Stimulated activated memory B cell treated with anti-CD40 and anti-IgM and Interleukin-4, amounts not matched to agents 10 μg/mL and 1 μg/mL and 100 μg/mL, for 72 hours (primary cell): ENCODE measurements at regions not wholly inside any gene's neighbourhood (a gene's known extent, or its start where the extent isn't known, plus 50 kb on each side); places are given as distances from the start of the nearest gene placed in this dataset.
"Not testable (repeated sequence)": the region's sequence is repeated elsewhere in the genome, so short reads cannot be mapped to it uniquely, and the experiment has no call there.

ENCODE experiments used
- ATAC-seq: fragments of 150-1000 bp; cut with Tn5 transposase; 2 replicates; pipeline ENCODE4 v1.10.0; 2021
- H3K27ac Mint-ChIP-seq: one replicate; pipeline ENCODE4 v1.8.0; 2022; ENCODE audit warnings: mild to moderate bottlenecking, mixed read lengths
- H3K27me3 Mint-ChIP-seq: one replicate; pipeline ENCODE4 v1.8.0; 2022; ENCODE audit warnings: mixed read lengths
- H3K36me3 Mint-ChIP-seq: one replicate; pipeline ENCODE4 v1.8.0; 2022; ENCODE audit warnings: mixed read lengths
- H3K4me1 Mint-ChIP-seq: one replicate; pipeline ENCODE4 v1.8.0; 2022; ENCODE audit warnings: mixed read lengths
- H3K4me3 Mint-ChIP-seq: one replicate; pipeline ENCODE4 v1.8.0; 2022; ENCODE audit warnings: mild to moderate bottlenecking, moderate library complexity, mixed read lengths
- H3K9me3 Mint-ChIP-seq: one replicate; pipeline ENCODE4 v1.8.0; 2022; ENCODE audit warnings: mixed read lengths

DNA sequence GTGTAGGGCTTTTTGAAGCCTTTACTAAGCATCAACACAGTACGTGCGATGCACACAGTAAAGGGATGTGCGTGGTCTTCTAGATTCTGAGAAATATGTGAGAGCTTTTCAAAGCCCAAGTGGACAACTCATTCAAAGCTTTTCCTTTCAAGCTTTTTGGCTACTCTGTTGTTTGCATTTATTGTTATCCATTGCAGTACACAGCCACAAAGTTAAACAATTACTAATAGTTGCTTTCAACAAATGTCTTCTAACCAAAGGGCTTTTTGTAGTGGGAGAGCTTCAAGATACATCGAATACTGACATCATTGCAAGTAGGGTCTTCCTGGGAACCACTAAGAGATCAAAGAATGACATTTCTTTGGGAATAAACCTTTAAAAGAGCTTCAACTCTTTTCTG lies 97.9 kb upstream of the ETV3 start:
- Mint-ChIP-seq H3K9me3 (no peaks in the 10 kb centered on the region), H3K4me3 (no peak overlapping the region), H3K27ac (no peak overlapping the region), H3K27me3 (no peaks in the 10 kb centered on the region), H3K36me3 (no peaks in the 10 kb centered on the region), H3K4me1 (no peaks in the 10 kb centered on the region)
- no peak for ATAC-seq

DNA sequence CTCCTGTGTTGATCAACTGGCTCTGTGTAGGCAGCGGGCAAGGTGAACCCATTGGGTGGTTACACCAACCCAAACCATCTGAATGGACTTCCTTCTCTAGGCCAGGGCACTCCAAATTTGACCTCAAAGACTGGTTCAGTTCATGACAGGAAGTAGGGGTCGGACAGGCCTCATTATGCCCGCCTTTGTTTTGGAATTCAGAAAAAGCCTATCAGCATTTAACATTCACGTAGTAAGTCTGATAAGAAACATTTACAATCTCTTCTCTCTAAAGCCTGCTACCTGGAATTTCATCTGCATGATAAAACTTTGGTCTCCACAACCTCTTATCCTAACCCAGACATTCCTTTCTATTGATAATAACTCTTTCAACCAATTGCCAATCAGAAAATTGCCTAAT lies 97.1 kb upstream of the ETV3 start:
- Mint-ChIP-seq H3K27me3 (no peaks in the 10 kb centered on the region), H3K36me3 (no peaks in the 10 kb centered on the region), H3K4me1 (no peaks in the 10 kb centered on the region), H3K4me3 (no peak overlapping the region), H3K9me3 (no peaks in the 10 kb centered on the region), H3K27ac (no peak overlapping the region)
- ATAC-seq = no peak

DNA sequence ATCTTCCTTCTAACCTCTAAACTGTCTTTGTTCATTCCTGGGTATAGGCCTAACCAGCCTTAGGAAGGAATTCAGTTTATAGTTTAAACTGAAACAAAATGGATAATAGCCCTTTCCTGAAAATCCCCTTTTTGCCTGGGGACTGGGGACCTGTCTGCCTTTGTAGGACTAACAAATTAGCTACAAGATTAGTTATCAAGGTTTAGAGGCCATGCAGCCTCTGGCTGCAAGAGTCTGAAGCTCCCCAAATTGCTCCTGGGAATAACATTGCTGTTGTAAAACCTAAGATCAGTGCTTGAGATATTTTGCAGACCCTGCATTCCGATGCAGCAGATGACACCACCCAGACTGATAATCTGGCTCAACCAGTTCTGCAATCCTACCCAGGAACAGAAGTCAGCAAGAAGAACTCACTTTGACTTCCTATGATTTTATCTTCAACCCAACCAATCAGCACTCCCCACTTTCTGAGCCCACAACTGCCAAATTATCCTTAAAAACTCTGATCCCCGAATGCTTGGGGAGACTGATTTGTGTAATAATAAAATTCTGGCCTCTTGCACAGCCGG lies 96.6 kb upstream of the ETV3 start:
- H3K4me3 Mint-ChIP-seq = no peak overlapping the region
- no peaks in the 10 kb centered on the region for H3K36me3 Mint-ChIP-seq
- peaks cover 1% of the 10 kb centered on the region for H3K27me3 Mint-ChIP-seq
- no peak overlapping the region for H3K27ac Mint-ChIP-seq
- no peaks in the 10 kb centered on the region for H3K4me1 Mint-ChIP-seq
- H3K9me3 Mint-ChIP-seq = no peaks in the 10 kb centered on the region
- ATAC-seq = no peak

- no peak overlapping the region for H3K4me3 Mint-ChIP-seq
- no peaks in the 10 kb centered on the region for H3K9me3 Mint-ChIP-seq
- no peaks in the 10 kb centered on the region for H3K4me1 Mint-ChIP-seq
- H3K27ac Mint-ChIP-seq = no peak overlapping the region
- H3K27me3 Mint-ChIP-seq = peaks cover 13% of the 10 kb centered on the region
- ATAC-seq = peak; percentile 65
- no peaks in the 10 kb centered on the region for H3K36me3 Mint-ChIP-seq
These were observed 94.9 kb upstream of the ETV3 start for GRCh38 chr1:157233131-157233530.

DNA sequence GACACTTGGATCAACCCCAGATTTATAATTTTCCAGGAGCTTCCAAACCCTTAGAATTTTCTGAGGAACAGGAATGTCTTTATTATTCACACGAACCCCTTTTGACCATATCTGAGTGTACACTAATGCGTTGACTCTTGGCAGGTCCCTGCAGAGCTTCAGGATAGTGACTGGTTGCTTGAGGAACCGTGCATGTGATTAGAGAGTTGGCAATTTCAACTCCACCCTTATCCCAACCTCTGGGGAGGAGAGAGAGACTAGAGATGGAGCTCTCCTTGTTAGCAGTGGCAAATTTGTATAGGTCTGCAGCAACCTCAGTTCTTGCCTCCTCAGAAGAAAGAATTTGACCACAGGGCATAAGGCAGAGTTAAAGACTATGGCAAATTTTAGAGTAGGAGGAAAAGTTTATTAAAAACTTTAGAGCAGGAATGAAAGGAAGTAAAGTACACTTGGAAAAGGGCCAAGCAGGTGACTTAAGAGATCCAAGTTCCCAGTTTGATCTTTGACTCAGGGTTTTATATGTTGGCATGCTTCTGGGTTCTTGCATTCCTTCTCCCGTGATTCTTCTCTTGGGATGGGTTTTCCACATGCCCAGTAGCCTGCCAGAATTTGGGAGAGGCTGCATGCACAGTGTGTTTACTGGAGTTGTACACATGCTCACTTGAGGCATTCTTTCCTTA lies 93.8 kb upstream of the ETV3 start:
- Mint-ChIP-seq H3K4me1 (no peaks in the 10 kb centered on the region), H3K9me3 (no peaks in the 10 kb centered on the region), H3K4me3 (no peak overlapping the region), H3K27me3 (peaks cover 13% of the 10 kb centered on the region), H3K36me3 (no peaks in the 10 kb centered on the region), H3K27ac (no peak overlapping the region)
- no peak for ATAC-seq

DNA sequence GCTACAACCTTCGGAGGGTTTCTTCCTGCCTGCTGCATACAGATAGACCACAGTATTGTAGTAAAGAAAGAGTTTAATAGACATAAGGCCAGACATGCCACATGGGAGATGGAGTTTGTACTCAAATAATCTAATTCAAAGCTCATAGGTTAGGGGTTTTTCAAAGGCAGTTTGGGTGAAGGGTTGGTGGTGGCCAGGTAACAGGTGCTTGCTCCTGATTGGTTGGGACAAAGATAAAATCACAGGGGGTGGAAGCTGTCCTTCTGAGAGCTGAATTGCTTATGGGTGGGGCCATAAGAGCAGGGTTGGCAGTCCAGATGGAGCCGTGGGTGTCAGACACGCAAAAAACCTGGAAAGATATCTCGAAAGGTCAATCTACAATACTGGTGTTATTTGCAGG lies 92.3 kb upstream of the ETV3 start:
- Mint-ChIP-seq H3K9me3 (no peaks in the 10 kb centered on the region), H3K27ac (no peak overlapping the region), H3K4me1 (no peaks in the 10 kb centered on the region), H3K27me3 (peaks cover 18% of the 10 kb centered on the region), H3K4me3 (no peak overlapping the region), H3K36me3 (no peaks in the 10 kb centered on the region)
- ATAC-seq = no peak

GRCh38 chr1:157227700-157228099 lies 89.5 kb upstream of the ETV3 start:
- H3K4me1 Mint-ChIP-seq = no peaks in the 10 kb centered on the region
- H3K27ac Mint-ChIP-seq = no peak overlapping the region
- peaks cover 18% of the 10 kb centered on the region for H3K27me3 Mint-ChIP-seq
- H3K4me3 Mint-ChIP-seq = no peak overlapping the region
- ATAC-seq = no peak
- H3K9me3 Mint-ChIP-seq = no peaks in the 10 kb centered on the region
- no peaks in the 10 kb centered on the region for H3K36me3 Mint-ChIP-seq

- no peaks in the 10 kb centered on the region for H3K9me3 Mint-ChIP-seq
- no peaks in the 10 kb centered on the region for H3K4me1 Mint-ChIP-seq
- no peak overlapping the region for H3K4me3 Mint-ChIP-seq
- no peak overlapping the region for H3K27ac Mint-ChIP-seq
- no peak for ATAC-seq
- H3K27me3 Mint-ChIP-seq = peaks cover 18% of the 10 kb centered on the region
- H3K36me3 Mint-ChIP-seq = no peaks in the 10 kb centered on the region
These were observed 88.5 kb upstream of the ETV3 start for GRCh38 chr1:157226739-157227138.

- H3K4me3 Mint-ChIP-seq = no peak overlapping the region
- no peaks in the 10 kb centered on the region for H3K36me3 Mint-ChIP-seq
- peaks cover 58% of the 10 kb centered on the region for H3K27me3 Mint-ChIP-seq
- no peak for ATAC-seq
- H3K9me3 Mint-ChIP-seq = peaks cover 7% of the 10 kb centered on the region
- H3K4me1 Mint-ChIP-seq = no peaks in the 10 kb centered on the region
- H3K27ac Mint-ChIP-seq = no peak overlapping the region
These were observed 81.4 kb upstream of the ETV3 start for GRCh38 chr1:157219600-157219999.

DNA sequence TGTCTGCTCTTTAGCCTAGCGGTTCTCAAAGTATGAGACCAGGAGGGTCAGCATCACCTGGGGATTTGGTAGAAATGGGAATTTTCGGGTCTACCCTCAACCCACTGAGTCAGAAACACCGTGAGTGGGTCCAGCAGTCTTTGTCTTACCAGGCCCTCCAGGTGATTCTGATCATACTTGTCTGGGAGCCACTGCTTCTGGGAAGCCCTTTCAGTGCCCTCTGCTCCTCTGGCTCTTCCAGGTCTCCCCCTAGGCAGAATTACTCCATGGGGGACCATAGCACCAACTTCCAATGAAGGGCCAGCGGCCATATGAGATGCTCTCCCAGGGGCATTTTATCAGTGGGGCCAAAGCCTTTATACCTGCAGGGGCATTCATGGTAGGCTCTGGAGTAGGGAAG lies 81.0 kb upstream of the ETV3 start:
- Mint-ChIP-seq H3K4me1 (no peaks in the 10 kb centered on the region), H3K36me3 (no peaks in the 10 kb centered on the region), H3K27me3 (peaks cover 61% of the 10 kb centered on the region), H3K9me3 (peaks cover 10% of the 10 kb centered on the region), H3K4me3 (no peak overlapping the region), H3K27ac (no peak overlapping the region)
- no peak for ATAC-seq

DNA sequence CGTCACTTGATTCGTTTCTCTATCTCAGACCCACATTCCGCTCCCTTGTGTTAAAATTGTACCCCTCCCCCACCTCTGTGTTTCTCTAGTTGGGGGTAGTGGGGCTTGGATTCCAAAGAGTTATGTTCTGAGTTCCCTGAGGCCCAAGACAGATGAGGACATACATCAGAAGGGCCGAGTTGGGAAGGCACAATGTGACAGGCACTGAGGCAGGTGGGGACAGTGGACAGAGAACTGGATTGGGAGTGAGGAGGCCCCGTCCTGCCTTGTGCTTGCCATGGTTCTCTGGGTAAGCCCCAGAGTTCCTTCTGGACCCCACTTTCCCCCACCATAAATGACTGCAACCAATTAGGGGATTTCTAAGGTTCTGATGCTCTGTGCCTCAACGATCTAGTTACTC lies 80.5 kb upstream of the ETV3 start:
- Mint-ChIP-seq H3K27me3 (peaks cover 66% of the 10 kb centered on the region), H3K4me1 (no peaks in the 10 kb centered on the region), H3K9me3 (peaks cover 14% of the 10 kb centered on the region), H3K4me3 (no peak overlapping the region), H3K27ac (no peak overlapping the region), H3K36me3 (peaks cover 3% of the 10 kb centered on the region)
- no peak for ATAC-seq

DNA sequence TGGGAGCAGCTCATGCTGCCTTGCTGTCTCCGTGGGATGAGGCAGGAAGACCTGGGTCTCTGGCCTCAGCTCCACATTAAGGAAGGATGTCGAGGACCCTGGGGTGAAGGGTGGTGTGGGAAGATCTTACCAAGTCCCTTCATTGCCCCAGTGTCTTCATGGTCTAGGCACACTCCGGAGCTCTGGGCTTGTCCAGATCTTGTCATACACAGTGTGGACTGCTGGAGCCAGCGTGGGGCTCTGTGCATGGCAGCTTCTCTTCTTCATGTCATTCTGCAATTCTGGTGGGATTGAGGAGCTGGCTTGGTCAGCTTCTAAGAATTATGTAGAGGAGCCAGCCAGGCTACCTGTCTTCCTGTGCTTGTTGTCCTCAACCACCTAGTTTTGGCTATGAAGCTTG lies 79.3 kb upstream of the ETV3 start:
- peaks cover 78% of the 10 kb centered on the region for H3K27me3 Mint-ChIP-seq
- ATAC-seq = no peak

DNA sequence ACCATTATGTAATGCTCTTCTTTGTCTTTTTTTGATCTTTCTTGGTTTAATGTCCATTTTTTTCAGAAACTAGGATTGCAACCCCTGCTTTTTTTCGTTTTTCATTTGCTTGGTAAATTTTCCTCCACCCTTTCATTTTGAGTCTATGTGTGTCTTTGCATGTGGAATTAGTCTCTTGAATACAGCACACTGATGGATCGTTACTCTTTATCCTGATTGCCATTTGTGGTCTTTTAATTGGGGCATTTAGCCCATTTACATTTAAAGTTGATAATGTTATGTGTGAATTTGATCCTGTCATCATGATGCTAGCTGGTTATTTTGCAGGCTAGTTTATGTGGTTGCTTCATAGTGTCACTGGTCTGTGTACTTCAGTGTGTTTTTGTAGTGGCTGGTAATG lies 75.6 kb upstream of the ETV3 start:
- no peaks in the 10 kb centered on the region for H3K4me1 Mint-ChIP-seq
- peaks cover 72% of the 10 kb centered on the region for H3K27me3 Mint-ChIP-seq
- H3K9me3 Mint-ChIP-seq = peaks cover 31% of the 10 kb centered on the region
- no peak overlapping the region for H3K27ac Mint-ChIP-seq
- H3K36me3 Mint-ChIP-seq = peaks cover 17% of the 10 kb centered on the region
- no peak overlapping the region for H3K4me3 Mint-ChIP-seq
- no peak for ATAC-seq

More for the DNA sequence above, 79.3 kb upstream of the ETV3 start:
- Mint-ChIP-seq H3K9me3 (peaks cover 26% of the 10 kb centered on the region), H3K4me3 (no peak overlapping the region), H3K36me3 (peaks cover 15% of the 10 kb centered on the region), H3K4me1 (no peaks in the 10 kb centered on the region), H3K27ac (no peak overlapping the region)

DNA sequence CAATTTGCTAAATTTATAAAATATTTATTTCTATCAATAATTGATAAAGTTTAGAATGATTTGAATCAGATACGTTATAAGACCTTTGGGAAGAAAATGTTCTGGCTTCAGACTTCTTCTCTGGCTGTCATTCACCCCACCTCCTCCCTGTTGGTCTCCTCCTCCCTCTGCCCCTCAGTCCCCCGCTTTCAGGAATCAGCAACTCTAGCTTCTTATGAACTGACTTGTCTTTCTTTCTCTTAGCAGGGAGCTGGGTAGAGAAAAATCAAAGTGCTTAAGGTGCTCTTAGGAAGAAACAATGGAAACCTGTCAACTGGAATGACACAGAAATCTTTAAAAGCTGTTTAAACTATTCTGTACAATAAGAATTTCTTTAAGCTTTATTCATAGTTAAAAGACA lies 71.3 kb upstream of the ETV3 start:
- no peak for ATAC-seq

GRCh38 chr1:157205982-157206381 lies 67.8 kb upstream of the ETV3 start:
- H3K4me3 Mint-ChIP-seq, H3K27ac Mint-ChIP-seq, H3K4me1 Mint-ChIP-seq, H3K9me3 Mint-ChIP-seq, ATAC-seq, H3K36me3 Mint-ChIP-seq: not testable (repeated sequence)
- peaks cover 19% of the 10 kb centered on the region for H3K27me3 Mint-ChIP-seq

More for the DNA sequence above, 71.3 kb upstream of the ETV3 start:
- Mint-ChIP-seq H3K27ac (no peak overlapping the region), H3K9me3 (peaks cover 23% of the 10 kb centered on the region), H3K36me3 (peaks cover 17% of the 10 kb centered on the region), H3K27me3 (peaks cover 32% of the 10 kb centered on the region), H3K4me1 (no peaks in the 10 kb centered on the region), H3K4me3 (no peak overlapping the region)

DNA sequence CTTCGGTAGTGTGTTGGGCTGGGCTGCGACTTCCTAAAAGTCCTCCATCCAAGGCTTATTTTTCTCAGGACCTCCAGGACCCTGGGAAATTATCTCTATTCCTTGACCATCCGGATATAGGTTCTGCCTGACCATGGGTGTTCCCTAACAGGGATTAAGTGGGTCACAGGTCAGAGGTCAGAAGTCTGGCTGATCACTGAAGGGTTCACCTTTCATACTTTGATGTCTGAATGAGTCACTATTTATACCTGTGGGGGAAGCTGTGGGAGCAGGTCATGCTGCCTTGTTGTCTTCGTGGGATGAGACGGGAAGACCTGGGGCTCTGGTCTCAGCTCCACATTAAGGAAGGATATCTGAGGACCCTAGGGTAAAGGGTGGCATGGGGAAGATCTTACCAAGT lies 65.0 kb upstream of the ETV3 start:
- H3K36me3 Mint-ChIP-seq = no peaks in the 10 kb centered on the region
- ATAC-seq = no peak
- H3K9me3 Mint-ChIP-seq = no peaks in the 10 kb centered on the region
- H3K4me3 Mint-ChIP-seq = no peak overlapping the region
- peaks cover 19% of the 10 kb centered on the region for H3K27me3 Mint-ChIP-seq
- H3K4me1 Mint-ChIP-seq = no peaks in the 10 kb centered on the region
- no peak overlapping the region for H3K27ac Mint-ChIP-seq
